Amygdala (tissue), 56 donors: ENCODE measurements at regions not wholly inside any gene's neighbourhood (a gene's known extent, or its start where the extent isn't known, plus 50 kb on each side); places are given as distances from the start of the nearest gene placed in this dataset.

Source experiments
- DNase-seq, 56 donors: peaks; one replicate each; lab custom pipeline; 2025; lab: John Stamatoyannopoulos, UW

DNA sequence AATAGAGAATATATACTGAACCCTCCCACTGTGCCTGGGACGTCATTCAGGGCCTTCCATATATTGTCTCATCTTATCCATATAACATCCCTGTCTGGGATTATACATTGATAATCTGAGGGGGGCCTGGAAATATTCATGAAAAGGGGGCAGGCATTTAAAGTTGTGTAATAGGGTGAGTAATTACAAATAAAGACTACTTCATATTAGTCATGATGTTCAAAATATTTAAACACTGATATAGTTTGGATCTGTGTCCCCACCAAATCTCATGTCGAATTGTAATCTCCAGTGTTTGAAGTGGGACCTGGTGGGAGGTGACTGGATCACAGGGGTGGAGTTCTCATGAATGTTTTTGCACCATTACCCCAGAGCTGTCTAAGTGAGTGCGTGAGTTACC, 97.8 kb downstream of the AQP9 start:
- DNase-seq, result no peak

- DNase-seq, result no peak
Observed at GRCh38 chr15:58240191-58240932, 102.2 kb downstream of the AQP9 start.

DNA sequence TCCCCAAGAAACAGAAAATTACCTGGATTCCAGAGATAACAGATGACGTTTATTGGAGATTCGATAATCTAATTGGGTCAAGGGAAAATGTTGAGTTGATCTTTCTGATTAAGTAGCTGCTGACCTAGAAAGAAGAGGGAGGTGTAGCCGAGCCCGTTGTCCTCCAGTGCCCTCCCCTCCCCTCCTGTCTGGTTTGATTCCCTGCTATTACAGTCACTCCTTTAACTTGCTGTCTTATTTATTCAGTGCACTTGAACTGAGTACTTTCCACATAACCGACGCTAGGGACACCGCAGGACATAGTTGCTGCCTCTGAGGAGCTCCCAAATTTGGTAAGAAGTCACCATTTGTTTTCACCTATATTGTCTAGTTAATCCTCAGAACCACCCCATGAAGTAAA, 103.7 kb downstream of the AQP9 start:
- no peak for DNase-seq

GRCh38 chr15:58243070-58243469, 104.9 kb downstream of the AQP9 start:
- DNase-seq, result no peak

- DNase-seq, result no peak
Observed at GRCh38 chr15:58244536-58244935, 106.4 kb downstream of the AQP9 start.

- no peak for DNase-seq
Observed at GRCh38 chr15:58246041-58246440, 107.9 kb downstream of the AQP9 start.

DNA sequence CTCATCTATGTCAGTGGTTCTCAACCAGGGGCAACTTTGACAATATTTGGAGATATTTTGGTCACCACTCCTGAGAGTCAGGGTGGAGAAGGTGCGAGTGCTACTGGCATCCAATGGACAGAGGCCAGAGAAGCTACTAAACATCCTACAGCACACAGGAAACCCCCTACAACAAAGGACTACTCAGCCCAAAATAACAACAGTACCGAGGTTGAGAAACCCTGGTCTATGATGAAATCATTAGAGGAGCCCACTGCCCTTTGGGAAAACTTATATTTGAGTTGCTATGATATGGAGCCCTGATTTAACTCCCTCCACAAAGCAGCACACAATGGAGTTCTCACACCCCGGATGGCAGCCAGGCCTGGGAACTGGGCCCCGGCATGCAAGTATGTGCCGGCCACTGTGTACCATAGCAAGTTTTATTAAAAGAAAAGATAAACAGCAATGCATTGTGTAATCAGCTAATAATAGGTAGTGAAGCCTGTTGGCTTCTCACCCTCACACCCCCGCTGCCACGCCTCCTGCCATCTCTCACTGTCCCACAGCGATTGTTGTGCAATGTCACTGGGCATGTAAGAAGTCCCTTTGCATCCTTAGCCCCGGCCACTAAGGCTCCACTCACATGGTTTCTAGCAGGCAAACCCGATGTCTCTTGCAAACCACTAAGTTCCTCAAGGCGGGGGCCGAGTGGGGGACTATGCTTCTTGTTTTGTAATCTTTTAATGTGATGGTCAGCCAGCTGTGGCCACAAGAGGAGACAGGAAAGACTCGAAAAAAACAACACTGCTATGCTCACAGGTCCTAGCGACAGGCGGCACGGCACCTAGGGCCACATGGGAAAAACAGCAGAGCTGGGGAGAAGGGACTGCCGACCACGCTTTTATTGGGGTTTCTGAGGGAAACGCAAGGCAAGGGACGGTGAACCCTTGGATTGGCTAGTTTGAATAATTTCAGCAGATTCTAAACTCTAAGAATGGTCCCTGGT, 110.0 kb downstream of the AQP9 start:
- DNase-seq, result peak in 31 of 56 donors; percentile 5 to 64 (median 25)

DNA sequence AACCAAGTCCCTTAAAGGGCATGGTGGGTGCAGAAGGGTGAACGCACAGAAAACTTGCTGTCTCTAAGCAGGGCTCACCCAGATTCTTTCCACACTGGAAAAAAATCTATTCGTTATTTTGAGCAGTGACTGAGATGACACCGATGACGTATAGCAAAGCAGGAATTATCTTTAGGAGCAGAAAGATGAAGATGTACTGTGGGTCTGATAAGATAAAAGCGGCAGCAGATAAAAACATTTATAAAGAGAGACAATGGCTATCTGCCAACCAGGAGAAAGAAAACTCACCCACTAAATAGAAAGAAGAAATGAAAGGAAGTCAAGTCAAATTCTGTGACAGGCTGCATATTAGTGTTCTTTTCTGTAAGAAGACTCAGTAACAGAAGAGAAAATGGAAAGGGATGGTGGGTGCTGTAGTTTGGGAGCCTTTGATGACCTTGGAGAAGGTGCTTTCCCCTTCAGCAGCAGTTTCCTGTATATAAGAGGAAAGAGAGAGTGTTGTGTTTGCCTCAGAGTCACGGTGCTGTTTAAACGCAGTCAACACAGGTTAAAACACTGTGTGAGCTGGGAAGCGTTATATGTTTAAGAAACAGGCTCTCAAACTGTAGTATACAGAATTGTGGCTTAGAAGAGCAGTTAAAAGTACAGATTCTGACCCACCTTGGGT, 111.6 kb downstream of the AQP9 start:
- no peak for DNase-seq

GRCh38 chr15:58252586-58253323, 114.6 kb downstream of the AQP9 start:
- DNase-seq, result no peak

- no peak for DNase-seq
Observed at GRCh38 chr15:58257776-58258325, 119.7 kb downstream of the AQP9 start.

GRCh38 chr15:58258501-58259292, 120.5 kb downstream of the AQP9 start:
- DNase-seq, result no peak

GRCh38 chr15:58260205-58260724, 122.1 kb downstream of the AQP9 start:
- DNase-seq, result no peak

DNA sequence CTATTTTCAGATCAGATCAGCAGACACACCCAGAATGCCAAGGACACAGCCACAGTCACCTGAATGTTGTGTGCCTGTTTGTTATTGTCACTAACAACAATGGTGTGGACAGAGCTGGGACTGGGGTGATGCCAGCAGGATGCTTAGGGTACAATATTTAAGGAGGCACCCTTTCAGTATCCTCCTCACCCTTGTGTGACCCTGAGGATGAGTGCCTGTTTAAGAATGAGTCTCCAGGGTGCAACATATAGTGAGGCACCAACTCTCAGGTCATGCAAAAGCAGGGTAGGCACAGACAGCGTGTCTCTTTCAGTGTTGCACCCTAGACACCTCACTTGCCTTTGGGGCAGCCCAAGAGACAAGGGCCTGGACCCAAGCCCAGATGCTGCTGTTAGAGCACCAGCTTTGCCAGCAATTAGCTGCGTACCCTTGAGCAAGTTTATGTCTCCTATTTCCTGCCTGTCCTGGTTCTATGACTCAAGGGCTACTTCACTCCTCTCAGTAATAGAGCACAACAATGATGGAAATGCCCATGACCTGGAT, 122.6 kb downstream of the AQP9 start:
- no peak for DNase-seq

DNA sequence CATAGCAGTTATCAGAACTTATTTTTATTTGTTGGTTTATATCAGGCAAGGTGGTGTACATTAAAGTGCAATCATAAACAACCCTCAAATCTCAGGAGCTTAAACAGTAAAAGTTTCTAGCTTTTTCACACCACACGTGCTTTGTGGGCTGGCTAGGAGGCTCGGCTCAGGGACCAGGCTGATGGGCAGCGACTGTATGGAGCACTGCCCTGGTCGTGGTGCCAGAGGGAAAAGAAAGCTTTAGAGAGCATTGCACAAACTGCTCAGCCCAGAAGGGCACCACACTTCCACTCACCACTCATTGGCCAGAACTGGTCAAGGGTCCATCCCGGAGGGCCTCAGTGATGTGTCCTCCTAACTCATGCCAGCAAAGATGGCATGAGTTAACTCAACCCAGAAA, 123.2 kb downstream of the AQP9 start:
- no peak for DNase-seq

DNA sequence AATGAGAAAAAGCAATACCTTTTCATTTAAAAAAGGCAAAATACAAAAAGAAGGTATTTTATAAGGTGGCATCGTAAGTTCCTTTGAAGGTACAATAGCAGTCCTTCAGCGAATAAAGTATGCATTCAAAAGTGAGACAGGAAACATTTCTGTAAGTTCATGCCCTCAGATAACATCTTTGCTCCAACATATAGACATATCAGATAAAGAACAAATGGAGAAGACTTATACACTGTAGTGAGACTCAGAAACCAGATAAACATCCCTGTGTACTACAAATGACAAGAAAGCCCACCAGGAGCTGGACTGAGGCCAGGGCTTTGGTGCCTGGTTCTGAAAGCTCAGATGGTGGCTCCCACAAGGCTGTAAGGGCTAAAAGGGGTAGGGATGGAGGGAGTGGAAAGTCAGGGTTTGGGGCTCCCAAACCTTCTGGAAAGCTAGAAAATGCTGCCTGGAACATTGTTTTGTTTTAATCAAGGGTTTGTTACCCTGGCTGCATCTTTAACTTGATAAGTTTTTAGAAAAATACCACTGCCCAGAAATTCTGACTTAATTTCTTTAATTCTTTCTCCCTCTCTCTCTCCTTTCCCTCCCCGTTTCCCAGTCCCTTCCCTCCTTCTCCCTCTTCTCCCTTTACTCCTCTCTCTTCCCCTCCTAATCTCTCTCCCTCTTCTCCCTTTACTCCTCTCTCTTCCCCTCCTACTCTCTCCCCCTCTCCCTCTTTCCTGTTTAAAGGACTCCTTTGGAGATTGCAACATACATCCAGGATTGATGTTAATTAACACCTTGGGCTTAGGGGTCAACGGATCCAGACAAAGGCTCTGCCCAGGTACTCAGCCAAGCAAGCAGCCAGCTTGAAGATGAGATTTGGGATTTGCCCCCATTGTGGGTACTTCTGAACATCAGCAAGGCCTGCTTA, 126.1 kb downstream of the AQP9 start:
- no peak for DNase-seq

GRCh38 chr15:58267051-58267450, 128.9 kb downstream of the AQP9 start:
- DNase-seq, result no peak

DNA sequence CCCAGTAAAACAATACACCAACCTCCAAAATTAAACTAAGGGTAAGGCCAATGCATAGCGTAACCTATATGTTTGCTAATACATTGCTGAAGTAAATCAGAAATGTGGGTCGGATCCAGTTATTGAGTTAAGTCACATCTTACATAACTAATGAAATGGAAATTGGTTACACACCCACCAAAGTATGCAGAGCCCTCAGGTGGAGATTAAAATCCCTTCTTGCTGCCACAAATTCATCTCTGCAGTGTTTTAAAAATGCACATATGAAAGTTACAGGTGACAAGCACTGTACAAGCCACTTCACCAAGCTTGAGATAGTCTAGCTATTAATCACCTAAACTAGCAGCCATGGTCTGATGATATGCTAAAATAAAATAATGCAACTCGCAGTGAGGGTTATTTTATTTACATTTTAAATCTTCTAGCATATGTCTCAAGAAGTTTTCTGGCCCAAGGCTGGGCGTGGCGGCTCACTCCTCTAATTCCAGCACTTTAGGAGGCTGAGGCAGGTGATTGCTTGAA, 130.6 kb downstream of the AQP9 start:
- no peak for DNase-seq
